GM12872 (cell line): ENCODE measurements at regions not wholly inside any gene's neighbourhood (a gene's known extent, or its start where the extent isn't known, plus 50 kb on each side); places are given as distances from the start of the nearest gene placed in this dataset.

Experiments
- TF ChIP-seq, protein P1 (sequence below): IDR thresholded peaks from 3 replicates; pipeline ENCODE4 v1.5.1; 2011; ENCODE audit warnings: low read depth, mild to moderate bottlenecking, low read length, moderate library complexity; ENCODE audit not compliant: insufficient read depth

DNA sequence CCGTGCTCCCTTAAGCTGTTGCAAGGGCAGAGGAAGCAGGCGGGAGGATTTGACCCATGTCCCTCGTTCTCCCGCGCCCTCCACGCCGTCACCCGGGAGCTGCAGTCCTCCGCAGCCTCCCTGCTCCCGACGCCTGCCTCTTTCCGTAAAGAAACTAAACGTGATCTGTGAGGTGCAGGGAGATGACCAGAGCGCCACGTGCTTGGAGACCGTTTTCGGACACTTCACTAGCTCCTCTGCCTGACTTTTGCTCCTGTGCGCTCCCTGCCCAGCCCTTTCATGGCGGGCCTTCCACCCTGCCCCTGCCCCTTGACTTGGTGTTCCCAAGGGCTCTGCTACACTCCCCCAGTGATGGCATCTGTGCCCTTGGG is 171.2 kb downstream of the LSM5 start:
- TF ChIP-seq, protein P1, sequence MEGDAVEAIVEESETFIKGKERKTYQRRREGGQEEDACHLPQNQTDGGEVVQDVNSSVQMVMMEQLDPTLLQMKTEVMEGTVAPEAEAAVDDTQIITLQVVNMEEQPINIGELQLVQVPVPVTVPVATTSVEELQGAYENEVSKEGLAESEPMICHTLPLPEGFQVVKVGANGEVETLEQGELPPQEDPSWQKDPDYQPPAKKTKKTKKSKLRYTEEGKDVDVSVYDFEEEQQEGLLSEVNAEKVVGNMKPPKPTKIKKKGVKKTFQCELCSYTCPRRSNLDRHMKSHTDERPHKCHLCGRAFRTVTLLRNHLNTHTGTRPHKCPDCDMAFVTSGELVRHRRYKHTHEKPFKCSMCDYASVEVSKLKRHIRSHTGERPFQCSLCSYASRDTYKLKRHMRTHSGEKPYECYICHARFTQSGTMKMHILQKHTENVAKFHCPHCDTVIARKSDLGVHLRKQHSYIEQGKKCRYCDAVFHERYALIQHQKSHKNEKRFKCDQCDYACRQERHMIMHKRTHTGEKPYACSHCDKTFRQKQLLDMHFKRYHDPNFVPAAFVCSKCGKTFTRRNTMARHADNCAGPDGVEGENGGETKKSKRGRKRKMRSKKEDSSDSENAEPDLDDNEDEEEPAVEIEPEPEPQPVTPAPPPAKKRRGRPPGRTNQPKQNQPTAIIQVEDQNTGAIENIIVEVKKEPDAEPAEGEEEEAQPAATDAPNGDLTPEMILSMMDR = no peak

DNA sequence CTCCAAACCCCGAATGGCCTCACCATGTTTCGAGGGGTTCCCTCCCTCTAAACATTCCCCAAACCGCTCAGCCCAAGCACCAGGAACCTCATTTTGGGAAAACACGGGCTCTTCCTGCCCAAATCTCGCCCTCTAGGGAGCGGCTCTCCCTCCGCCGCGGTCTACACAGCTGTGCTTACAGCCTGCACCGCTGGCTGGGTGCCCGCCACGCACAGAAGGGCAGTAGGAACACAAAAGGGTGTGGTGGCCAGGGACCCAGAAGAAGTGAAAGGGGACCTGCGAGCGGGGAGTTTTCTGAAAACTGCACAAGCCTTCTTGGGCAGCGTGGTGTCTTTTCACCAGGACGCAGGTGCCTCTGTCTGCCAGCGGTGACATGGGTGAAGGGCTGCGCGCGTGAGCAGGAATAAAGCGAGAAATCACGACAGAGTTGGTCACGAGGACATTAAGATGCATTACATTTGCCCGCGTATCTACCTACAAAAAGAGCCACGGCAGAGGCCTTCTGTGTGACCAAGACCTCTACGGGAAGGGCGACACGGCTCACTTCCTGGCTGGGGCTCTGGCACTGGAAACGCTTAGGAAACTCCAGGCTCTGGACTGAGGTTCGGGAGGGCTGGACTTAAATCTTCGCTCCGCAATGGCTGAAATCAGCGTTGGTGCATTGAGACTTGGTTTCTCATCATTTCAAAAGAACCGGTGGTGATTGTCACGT is 171.7 kb downstream of the LSM5 start:
- TF ChIP-seq, protein P1 = no peak

DNA sequence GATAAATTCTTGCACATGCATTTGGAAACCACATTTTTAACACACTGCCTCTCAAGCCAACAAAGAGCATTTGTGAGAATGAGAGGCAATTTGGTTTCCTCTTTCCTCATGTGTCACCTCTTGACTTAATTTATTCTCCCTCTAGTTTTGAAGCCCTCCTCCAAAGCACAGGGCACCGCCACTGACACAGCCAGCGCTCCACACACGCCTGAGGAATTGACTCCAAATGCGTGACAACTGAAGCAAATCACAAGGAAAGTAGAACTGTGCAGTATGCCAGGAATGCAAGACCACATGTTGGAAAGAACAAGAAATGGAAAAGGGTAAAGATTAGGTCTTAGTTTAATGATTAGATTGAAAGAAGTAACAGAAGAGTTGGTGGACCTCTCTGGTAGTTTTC is 173.3 kb downstream of the LSM5 start:
- TF ChIP-seq, protein P1 = no peak

DNA sequence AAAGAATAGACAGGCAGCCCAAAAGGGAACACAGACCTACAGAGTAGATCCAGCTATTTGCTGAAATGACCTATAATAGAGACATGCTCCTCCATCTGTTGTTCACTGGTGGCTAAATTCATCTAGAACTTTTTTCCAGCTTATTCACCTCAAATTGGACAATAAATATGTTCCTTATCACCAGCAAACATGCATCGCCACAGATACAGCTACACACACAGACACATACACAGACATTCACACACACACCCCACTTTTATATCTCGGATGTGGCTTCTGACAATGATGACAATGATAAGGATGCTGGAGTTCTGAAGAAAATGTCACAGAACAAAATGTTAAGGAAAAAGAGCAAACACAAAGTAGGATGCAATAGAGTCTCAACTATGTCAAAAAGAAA is 175.4 kb downstream of the LSM5 start:
- TF ChIP-seq, protein P1 = no peak

DNA sequence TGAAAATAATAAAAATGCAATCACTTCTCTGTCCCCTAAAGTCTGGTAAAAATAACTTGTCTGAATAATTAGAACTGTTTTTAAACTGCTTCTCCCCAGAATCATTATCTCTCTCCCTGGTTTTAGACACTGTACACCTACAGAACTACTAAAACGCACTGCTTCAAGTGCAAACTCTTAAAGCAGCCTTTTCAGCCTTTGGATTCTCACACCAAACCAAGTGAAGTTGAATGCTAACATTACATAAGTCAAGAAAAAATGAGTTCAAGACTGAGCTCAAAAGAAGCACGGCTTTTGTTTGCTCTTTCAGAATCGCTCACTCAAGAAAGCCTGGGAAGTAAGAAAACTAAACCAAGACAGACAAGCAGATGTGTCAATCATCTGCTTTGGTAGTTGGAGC is 188.8 kb downstream of the LSM5 start:
- TF ChIP-seq, protein P1 = no peak

DNA sequence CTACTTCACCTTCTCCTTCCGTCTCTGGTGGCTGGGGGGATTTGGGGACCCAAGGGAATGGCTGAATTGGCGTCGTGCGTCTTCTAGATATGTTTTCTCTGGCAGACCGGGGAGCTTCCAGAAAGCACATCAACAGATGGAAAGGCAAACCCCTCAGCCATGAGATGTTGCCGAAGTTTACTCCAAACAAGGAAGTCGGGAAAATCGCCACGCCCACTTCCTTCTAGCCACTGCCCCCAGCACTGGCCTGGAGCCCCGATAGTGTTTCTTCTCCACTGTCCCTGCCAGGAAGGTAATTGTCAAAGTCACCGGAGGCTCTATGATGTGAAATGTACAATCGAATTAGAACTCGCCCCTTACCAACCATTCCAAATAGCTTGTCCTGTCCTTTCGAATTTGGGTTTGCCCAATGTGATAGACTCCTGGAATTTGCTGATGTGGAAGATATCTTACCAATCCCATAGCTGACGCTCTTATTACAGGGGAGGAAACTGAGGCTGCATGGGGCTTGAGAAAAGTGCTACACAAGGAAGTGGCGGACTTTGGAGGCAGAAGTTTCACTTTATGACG is 191.0 kb downstream of the LSM5 start:
- TF ChIP-seq, protein P1 = no peak

DNA sequence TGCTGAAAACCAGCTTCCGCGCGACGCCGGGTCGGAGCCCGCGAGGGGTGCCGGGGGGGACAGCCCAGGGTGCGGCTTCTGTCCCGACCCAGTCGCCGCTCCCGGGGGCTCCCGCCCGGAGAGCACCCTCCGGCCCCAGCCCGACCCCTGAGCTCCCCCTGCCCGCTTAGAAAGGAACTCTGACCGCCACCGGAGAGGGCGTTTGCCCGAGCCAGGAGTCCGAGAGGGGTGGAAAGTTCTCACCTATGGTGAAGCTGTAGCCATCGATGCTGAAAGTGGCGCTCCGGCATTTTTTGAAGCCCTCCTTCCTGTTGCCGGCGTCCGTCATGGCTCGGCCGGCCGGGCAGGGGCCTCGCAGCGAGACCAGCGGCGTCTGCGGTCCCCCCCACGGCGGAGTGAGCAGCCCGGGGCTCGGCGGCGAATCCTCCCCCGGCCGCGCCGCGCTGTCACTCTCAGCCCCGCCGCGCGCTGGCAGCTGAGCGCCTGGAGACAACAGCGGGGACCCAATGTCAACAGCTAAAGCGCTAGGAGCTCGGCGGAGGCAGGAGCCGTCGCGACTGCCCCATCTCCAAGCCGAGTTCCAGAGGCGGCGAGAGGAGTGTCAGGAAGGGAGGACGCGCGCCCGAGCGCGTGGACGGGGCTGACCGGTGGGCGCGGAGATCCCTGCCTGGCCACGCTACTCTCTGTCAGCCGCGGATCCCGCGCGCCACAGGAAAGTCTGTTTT is 191.6 kb downstream of the LSM5 start:
- TF ChIP-seq, protein P1 = no peak
